HFF-Myc (cell line): ENCODE measurements at regions not wholly inside any gene's neighbourhood (a gene's known extent, or its start where the extent isn't known, plus 50 kb on each side); places are given as distances from the start of the nearest gene placed in this dataset.

Source experiments
- DNase-seq: peaks from one replicate; pipeline ENCODE4 v3.0.0-alpha.2; 2011; ENCODE audit warnings: low read depth; ENCODE audit errors: extremely low read depth
- H3K4me3 ChIP-seq: replicated peaks from 2 replicates; pipeline ENCODE4 v1.5.1; 2011; ENCODE audit warnings: low read depth, mild to moderate bottlenecking, control low read depth, low read length
- CTCF ChIP-seq: IDR thresholded peaks from 2 replicates; pipeline ENCODE4 v1.5.1; 2012; ENCODE audit warnings: mild to moderate bottlenecking, low read depth, low read length, control low read depth; ENCODE audit errors: missing control alignments

- no peak overlapping the region for H3K4me3 ChIP-seq
- DNase-seq, result no peak
- no peak for TF ChIP-seq CTCF
Observed at GRCh38 chr5:90168399-90168798, 241.2 kb downstream of the CETN3 start.

GRCh38 chr5:90166816-90167215 lies 242.7 kb downstream of the CETN3 start:
- no peak overlapping the region for H3K4me3 ChIP-seq
- no peak for DNase-seq
- no peak for TF ChIP-seq CTCF

- no peak for DNase-seq
- H3K4me3 ChIP-seq, result no peak overlapping the region
- no peak for TF ChIP-seq CTCF
Observed at GRCh38 chr5:90162324-90162723, 247.2 kb downstream of the CETN3 start.

GRCh38 chr5:90161414-90161813 lies 248.1 kb downstream of the CETN3 start:
- no peak for TF ChIP-seq CTCF
- H3K4me3 ChIP-seq, result no peak overlapping the region
- no peak for DNase-seq

- TF ChIP-seq CTCF, result no peak
Observed at GRCh38 chr5:90158131-90158530, 251.4 kb downstream of the CETN3 start.

GRCh38 chr5:90153031-90153430 lies 256.5 kb downstream of the CETN3 start:
- TF ChIP-seq CTCF, result no peak
- no peak overlapping the region for H3K4me3 ChIP-seq
- no peak for DNase-seq

More at GRCh38 chr5:90158131-90158530, 251.4 kb downstream of the CETN3 start:
- DNase-seq, result no peak
- H3K4me3 ChIP-seq, result no peak overlapping the region

- no peak overlapping the region for H3K4me3 ChIP-seq
- no peak for TF ChIP-seq CTCF
- DNase-seq, result no peak
Observed at GRCh38 chr5:90144625-90145327, 264.8 kb downstream of the CETN3 start.
